ENCODE measurements at regions not wholly inside any gene's neighbourhood (a gene's known extent, or its start where the extent isn't known, plus 50 kb on each side); places are given as distances from the start of the nearest gene placed in this dataset.

DNA sequence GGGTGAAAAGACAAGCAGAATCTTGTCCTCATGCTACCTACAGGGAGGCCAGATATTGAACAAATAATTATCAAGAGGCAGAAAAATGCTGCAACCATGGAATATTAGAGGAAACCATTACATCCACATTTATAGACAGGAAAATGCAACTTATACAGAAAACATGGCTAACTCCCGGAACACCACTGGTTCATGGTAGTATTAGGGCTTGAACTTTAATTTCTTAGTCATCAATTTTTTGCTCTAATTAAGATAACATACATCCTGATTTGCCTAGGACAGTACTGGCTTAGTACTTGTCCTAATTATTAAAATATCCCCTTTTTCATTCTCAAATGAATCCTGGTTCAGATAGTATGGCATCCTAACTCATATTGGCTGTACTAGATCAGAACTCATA lies 76.3 kb upstream of the TGFBR2 start:
- TF ChIP-seq, protein P1, sequence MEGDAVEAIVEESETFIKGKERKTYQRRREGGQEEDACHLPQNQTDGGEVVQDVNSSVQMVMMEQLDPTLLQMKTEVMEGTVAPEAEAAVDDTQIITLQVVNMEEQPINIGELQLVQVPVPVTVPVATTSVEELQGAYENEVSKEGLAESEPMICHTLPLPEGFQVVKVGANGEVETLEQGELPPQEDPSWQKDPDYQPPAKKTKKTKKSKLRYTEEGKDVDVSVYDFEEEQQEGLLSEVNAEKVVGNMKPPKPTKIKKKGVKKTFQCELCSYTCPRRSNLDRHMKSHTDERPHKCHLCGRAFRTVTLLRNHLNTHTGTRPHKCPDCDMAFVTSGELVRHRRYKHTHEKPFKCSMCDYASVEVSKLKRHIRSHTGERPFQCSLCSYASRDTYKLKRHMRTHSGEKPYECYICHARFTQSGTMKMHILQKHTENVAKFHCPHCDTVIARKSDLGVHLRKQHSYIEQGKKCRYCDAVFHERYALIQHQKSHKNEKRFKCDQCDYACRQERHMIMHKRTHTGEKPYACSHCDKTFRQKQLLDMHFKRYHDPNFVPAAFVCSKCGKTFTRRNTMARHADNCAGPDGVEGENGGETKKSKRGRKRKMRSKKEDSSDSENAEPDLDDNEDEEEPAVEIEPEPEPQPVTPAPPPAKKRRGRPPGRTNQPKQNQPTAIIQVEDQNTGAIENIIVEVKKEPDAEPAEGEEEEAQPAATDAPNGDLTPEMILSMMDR (IDR thresholded peaks at IDR 0.05): no peak
- TF ChIP-seq SIN3A (IDR thresholded peaks at IDR 0.05; ENCODE audit: borderline replicate concordance, insufficient read depth, low read depth, low read length) (no peak), POLR2AphosphoS5 (IDR thresholded peaks at IDR 0.05; ENCODE audit: low read depth, low read length) (no peak)
- TF ChIP-seq, protein P2, sequence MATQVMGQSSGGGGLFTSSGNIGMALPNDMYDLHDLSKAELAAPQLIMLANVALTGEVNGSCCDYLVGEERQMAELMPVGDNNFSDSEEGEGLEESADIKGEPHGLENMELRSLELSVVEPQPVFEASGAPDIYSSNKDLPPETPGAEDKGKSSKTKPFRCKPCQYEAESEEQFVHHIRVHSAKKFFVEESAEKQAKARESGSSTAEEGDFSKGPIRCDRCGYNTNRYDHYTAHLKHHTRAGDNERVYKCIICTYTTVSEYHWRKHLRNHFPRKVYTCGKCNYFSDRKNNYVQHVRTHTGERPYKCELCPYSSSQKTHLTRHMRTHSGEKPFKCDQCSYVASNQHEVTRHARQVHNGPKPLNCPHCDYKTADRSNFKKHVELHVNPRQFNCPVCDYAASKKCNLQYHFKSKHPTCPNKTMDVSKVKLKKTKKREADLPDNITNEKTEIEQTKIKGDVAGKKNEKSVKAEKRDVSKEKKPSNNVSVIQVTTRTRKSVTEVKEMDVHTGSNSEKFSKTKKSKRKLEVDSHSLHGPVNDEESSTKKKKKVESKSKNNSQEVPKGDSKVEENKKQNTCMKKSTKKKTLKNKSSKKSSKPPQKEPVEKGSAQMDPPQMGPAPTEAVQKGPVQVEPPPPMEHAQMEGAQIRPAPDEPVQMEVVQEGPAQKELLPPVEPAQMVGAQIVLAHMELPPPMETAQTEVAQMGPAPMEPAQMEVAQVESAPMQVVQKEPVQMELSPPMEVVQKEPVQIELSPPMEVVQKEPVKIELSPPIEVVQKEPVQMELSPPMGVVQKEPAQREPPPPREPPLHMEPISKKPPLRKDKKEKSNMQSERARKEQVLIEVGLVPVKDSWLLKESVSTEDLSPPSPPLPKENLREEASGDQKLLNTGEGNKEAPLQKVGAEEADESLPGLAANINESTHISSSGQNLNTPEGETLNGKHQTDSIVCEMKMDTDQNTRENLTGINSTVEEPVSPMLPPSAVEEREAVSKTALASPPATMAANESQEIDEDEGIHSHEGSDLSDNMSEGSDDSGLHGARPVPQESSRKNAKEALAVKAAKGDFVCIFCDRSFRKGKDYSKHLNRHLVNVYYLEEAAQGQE (IDR thresholded peaks at IDR 0.05; ENCODE audit: insufficient read depth in 1 of 2, low read depth in 2 of 2, low read length in 1 of 2): no peak

Data from Panc1 (cell line).